Ovary (tissue), 7 donors: ENCODE measurements at regions not wholly inside any gene's neighbourhood (a gene's known extent, or its start where the extent isn't known, plus 50 kb on each side); places are given as distances from the start of the nearest gene placed in this dataset.

Source experiments
- DNase-seq, 5 donors: peaks; one replicate each; pipeline ENCODE4 v3.0.0-alpha.2; 2019 to 2020
- H3K27ac ChIP-seq, 2 donors: fragments of 200-600 bp; one replicate each; pipeline versions ENCODE4 v1.5.1 to v1.8.0; 2019 to 2022
- H3K27me3 ChIP-seq: fragments of 200-600 bp; one replicate; pipeline ENCODE4 v1.8.0; 2022
- H3K36me3 ChIP-seq: fragments of 200-600 bp; sonication (generic); one replicate; pipeline ENCODE4 v1.5.1; 2019
- H3K4me1 ChIP-seq: one replicate; pipeline ENCODE4 v1.8.1; 2013; ENCODE audit warnings: mild to moderate bottlenecking, moderate library complexity; ENCODE audit not compliant: insufficient read depth
- H3K4me3 ChIP-seq: fragments of 200-600 bp; sonication (generic); one replicate; pipeline ENCODE4 v1.5.1; 2017
- H3K9me3 ChIP-seq, 2 donors: fragments of 200-600 bp in 1 of 2; sonication (generic) in 1 of 2; one replicate each; pipeline versions ENCODE4 v1.5.1 to v1.8.1; 2013 to 2019; ENCODE audit warnings: mild to moderate bottlenecking in 1 of 2, moderate library complexity in 1 of 2
- EP300 ChIP-seq: sonication (generic); formaldehyde crosslinking; IDR thresholded peaks from one replicate; pipeline ENCODE4 v1.6.1; 2017; ENCODE audit warnings: antibody characterized with exemption
- POLR2A ChIP-seq: fragments of 450-650 bp; IDR thresholded peaks from one replicate; pipeline ENCODE4 v1.6.1; 2017; ENCODE audit warnings: antibody characterized with exemption, mild to moderate bottlenecking, moderate library complexity
- WGBS, 3 donors: extraction: QIAGEN DNeasy Blood & Tissue Kit in 1 of 3; methylation state at CpG; one replicate each; pipeline versions ENCODE4 v1.1.5 to v1.1.7; 2013 to 2017; 5-methylcytosine and 5-hydroxymethylcytosine counted together
- intact Hi-C, 4 donors: fragments of 100-400 bp; cut with DNase I; formaldehyde crosslinking; loops; one replicate each; pipeline versions ENCODE4 v1.11.0 to v1.15.1; 2022 to 2023
- TF ChIP-seq, protein P1 (sequence below), 3 donors: fragments of 450-650 bp in 2 of 3; fragments of 200-600 bp in 1 of 3; IDR thresholded peaks; one replicate each; pipeline versions ENCODE4 v1.5.1 to v1.8.0; 2016 to 2022; ENCODE audit warnings: antibody characterized with exemption in 3 of 3, mild to moderate bottlenecking in 1 of 3
- donor health status: DM: no; HTN: no; CAD: no; lungs with moderate emphysema.
- donor health status: DM: no; HTN: no; CAD: no.
- donor health status: Bipolar disorder and iron deficiency.
- donor health status: DM: no; HTN: no; CAD: no.
- donor health status: DM: yes; HTN: yes; CAD: no.

DNA sequence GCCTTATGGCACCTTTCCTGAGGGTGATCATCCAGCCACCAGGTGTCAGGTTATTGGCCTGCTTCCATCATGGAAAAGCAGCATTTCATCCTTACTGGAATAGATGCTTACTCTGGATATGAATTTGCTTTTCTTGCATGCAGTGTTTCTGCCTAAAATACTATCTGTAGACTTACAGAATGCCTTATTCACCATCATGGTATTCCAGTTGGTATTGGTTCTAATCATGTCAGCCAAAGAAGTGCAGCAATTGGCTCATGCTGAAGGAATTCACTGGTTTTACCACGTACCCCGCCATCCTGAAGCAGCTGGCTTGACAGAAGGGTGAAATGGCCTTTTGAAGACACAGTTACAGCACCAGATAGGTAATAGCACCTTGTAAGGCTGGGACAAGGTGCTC, 194.2 kb downstream of the AASDHPPT start:
- no peak overlapping the region for H3K27ac ChIP-seq
- H3K36me3 ChIP-seq: no peaks in the 10 kb centered on the region
- H3K4me1 ChIP-seq: no peaks in the 10 kb centered on the region
- DNase-seq: no peak
- intact Hi-C loops: no loop called here
- H3K4me3 ChIP-seq: no peak overlapping the region
- H3K9me3 ChIP-seq: no peaks in the 10 kb centered on the region
- TF ChIP-seq POLR2A: no peak
- no peak for TF ChIP-seq EP300
- TF ChIP-seq, protein P1, sequence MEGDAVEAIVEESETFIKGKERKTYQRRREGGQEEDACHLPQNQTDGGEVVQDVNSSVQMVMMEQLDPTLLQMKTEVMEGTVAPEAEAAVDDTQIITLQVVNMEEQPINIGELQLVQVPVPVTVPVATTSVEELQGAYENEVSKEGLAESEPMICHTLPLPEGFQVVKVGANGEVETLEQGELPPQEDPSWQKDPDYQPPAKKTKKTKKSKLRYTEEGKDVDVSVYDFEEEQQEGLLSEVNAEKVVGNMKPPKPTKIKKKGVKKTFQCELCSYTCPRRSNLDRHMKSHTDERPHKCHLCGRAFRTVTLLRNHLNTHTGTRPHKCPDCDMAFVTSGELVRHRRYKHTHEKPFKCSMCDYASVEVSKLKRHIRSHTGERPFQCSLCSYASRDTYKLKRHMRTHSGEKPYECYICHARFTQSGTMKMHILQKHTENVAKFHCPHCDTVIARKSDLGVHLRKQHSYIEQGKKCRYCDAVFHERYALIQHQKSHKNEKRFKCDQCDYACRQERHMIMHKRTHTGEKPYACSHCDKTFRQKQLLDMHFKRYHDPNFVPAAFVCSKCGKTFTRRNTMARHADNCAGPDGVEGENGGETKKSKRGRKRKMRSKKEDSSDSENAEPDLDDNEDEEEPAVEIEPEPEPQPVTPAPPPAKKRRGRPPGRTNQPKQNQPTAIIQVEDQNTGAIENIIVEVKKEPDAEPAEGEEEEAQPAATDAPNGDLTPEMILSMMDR (IDR thresholded peaks at IDR 0.05): no peak
- no peaks in the 10 kb centered on the region for H3K27me3 ChIP-seq
- WGBS, 3 donors: 87 to 90% (median 88%) methylated on average over 2 of the region's 2 CpGs

DNA sequence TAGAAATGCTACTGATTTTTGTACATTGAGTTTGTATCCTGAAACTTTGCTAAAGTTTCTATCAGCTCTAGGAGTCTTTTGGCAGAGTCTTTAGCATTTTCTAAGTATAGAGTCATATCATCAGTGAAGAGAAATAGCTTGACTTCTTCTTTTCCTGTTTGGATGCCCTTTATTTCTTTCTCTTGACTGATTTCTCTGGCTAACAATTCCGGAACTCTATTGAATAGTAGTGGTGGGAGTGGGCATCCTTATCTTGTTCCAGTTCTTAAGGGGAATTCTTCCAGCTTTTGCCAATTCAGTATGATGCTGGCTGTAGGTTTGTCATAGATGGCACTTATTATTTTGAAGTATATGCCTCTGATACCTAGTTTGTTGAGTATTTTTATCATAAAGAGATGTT, 197.7 kb downstream of the AASDHPPT start:
- intact Hi-C loops: no loop called here

GRCh38 chr11:106276126-106276525, 198.7 kb downstream of the AASDHPPT start:
- H3K9me3 ChIP-seq: no peaks in the 10 kb centered on the region
- no peak overlapping the region for H3K27ac ChIP-seq
- H3K4me3 ChIP-seq: no peak overlapping the region
- no peak for TF ChIP-seq EP300
- TF ChIP-seq, protein P1 (IDR thresholded peaks at IDR 0.05): no peak
- TF ChIP-seq POLR2A: no peak
- no peaks in the 10 kb centered on the region for H3K36me3 ChIP-seq
- DNase-seq: no peak
- intact Hi-C loops: no loop called here
- H3K4me1 ChIP-seq: peaks cover 3% of the 10 kb centered on the region
- no peaks in the 10 kb centered on the region for H3K27me3 ChIP-seq

More for the DNA sequence above, 197.7 kb downstream of the AASDHPPT start:
- DNase-seq: no peak
- H3K4me1 ChIP-seq: no peaks in the 10 kb centered on the region
- H3K27ac ChIP-seq: no peak overlapping the region
- 40 to 61% (median 53%) methylated on average over 1 of the region's 1 CpG for WGBS, 3 donors
- no peak overlapping the region for H3K4me3 ChIP-seq
- no peaks in the 10 kb centered on the region for H3K9me3 ChIP-seq
- H3K36me3 ChIP-seq: no peaks in the 10 kb centered on the region
- no peaks in the 10 kb centered on the region for H3K27me3 ChIP-seq
- no peak for TF ChIP-seq EP300
- TF ChIP-seq POLR2A: no peak
- TF ChIP-seq, protein P1 (IDR thresholded peaks at IDR 0.05): no peak

GRCh38 chr11:106276859-106277436, 199.5 kb downstream of the AASDHPPT start:
- intact Hi-C loops: no loop called here
- Histone ChIP-seq H3K36me3 (no peaks in the 10 kb centered on the region), H3K27me3 (no peaks in the 10 kb centered on the region), H3K4me3 (no peak overlapping the region), H3K4me1 (peaks cover 3% of the 10 kb centered on the region), H3K27ac (no peak overlapping the region), H3K9me3 (no peaks in the 10 kb centered on the region)
- 64 to 67% (median 66%) methylated on average over 2 of the region's 2 CpGs for WGBS, 3 donors
- no peak for DNase-seq
- no peak for TF ChIP-seq POLR2A
- no peak for TF ChIP-seq EP300
- TF ChIP-seq, protein P1 (IDR thresholded peaks at IDR 0.05): no peak
